ENCODE measurements at regions not wholly inside any gene's neighbourhood (a gene's known extent, or its start where the extent isn't known, plus 50 kb on each side); places are given as distances from the start of the nearest gene placed in this dataset.

DNA sequence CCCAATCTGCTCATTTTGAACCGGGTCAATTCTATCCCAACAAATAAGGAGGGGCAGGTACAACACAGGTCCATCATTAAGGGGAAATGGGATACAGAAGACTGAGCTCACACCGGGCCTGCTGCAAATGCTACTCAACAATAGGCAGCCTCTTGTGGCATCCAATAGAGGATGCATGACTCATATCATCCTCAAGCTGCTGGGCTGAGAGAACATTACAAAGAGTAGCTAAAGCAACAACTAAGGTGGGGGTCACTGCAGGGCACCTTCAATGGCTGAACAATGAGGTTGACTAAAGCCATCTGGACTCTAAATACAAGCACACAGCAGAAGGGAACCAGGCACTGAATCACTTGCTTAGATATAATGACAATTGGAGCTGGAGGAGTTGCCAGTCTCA, 130.1 kb upstream of the SYN3 start:
- Mint-ChIP-seq H3K27me3 (ENCODE audit: insufficient read depth, unreplicated experiment) (no peaks in the 10 kb centered on the region), H3K4me3 (ENCODE audit: unreplicated experiment) (no peak overlapping the region), H3K27ac (ENCODE audit: unreplicated experiment) (no peak overlapping the region), H3K36me3 (ENCODE audit: insufficient read depth, unreplicated experiment) (no peaks in the 10 kb centered on the region), H3K4me1 (ENCODE audit: low read depth, unreplicated experiment) (peaks cover 9% of the 10 kb centered on the region), H3K9me3 (ENCODE audit: unreplicated experiment) (peaks cover 3% of the 10 kb centered on the region)
- ChIA-PET POLR2A (no interaction called here), CTCF (no interaction called here)
- TF ChIP-seq, protein P1, sequence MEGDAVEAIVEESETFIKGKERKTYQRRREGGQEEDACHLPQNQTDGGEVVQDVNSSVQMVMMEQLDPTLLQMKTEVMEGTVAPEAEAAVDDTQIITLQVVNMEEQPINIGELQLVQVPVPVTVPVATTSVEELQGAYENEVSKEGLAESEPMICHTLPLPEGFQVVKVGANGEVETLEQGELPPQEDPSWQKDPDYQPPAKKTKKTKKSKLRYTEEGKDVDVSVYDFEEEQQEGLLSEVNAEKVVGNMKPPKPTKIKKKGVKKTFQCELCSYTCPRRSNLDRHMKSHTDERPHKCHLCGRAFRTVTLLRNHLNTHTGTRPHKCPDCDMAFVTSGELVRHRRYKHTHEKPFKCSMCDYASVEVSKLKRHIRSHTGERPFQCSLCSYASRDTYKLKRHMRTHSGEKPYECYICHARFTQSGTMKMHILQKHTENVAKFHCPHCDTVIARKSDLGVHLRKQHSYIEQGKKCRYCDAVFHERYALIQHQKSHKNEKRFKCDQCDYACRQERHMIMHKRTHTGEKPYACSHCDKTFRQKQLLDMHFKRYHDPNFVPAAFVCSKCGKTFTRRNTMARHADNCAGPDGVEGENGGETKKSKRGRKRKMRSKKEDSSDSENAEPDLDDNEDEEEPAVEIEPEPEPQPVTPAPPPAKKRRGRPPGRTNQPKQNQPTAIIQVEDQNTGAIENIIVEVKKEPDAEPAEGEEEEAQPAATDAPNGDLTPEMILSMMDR (IDR thresholded peaks at IDR 0.05; ENCODE audit: insufficient read depth in 1 of 2, low read depth in 1 of 2, low read length in 1 of 2, severe bottlenecking in 1 of 2, unreplicated experiment in 1 of 2) = no peak
- no TSS peak for BruUV-seq (replicated peaks)
- no peak overlapping the region for H3K4me3 ChIP-seq (ENCODE audit: low read depth, low read length)
- DNase-seq = no peak
- H3K4me1 ChIP-seq = no peaks in the 10 kb centered on the region
- no peaks in the 10 kb centered on the region for H3K36me3 ChIP-seq (ENCODE audit: control insufficient read depth, insufficient read depth, low read length)
- no peaks in the 10 kb centered on the region for H3K27me3 ChIP-seq (replicated peaks; ENCODE audit: control insufficient read depth, insufficient read depth, low read length)
- H3K9me3 ChIP-seq = no peaks in the 10 kb centered on the region
- intact Hi-C loops (cut with micrococcal nuclease; ENCODE audit: unreplicated experiment) = no loop called here

DNA sequence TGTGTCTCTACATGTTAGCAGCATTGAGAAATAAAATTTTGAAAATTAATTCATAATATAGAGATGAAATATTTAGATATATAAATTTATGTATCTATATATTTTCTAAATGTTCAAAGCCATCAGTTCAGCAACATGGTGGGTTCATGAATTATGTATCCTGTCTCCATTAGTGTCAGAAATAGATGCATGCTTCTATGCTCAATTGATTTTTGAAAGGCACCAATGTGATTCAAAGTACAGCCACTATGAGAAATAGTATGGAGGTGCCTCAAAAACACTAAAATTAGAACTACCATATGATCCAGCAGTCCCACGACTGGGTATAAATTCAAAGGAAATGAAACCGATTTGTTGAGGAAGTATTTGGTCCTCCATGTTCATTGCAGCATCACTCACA, 128.6 kb upstream of the SYN3 start:
- Histone ChIP-seq H3K4me1 (no peaks in the 10 kb centered on the region), H3K9me3 (0 out of 2 replicates have a peak, but pooled peaks cover 2% of the 10 kb centered on the region), H3K4me3 (ENCODE audit: low read depth, low read length) (no peak overlapping the region), H3K27me3 (replicated peaks; ENCODE audit: control insufficient read depth, insufficient read depth, low read length) (no peaks in the 10 kb centered on the region), H3K36me3 (ENCODE audit: control insufficient read depth, insufficient read depth, low read length) (no peaks in the 10 kb centered on the region)
- TF ChIP-seq, protein P1 (IDR thresholded peaks at IDR 0.05; ENCODE audit: insufficient read depth in 1 of 2, low read depth in 1 of 2, low read length in 1 of 2, severe bottlenecking in 1 of 2, unreplicated experiment in 1 of 2) = no peak
- POLR2A ChIA-PET = no interaction called here
- BruUV-seq (replicated peaks) = no TSS peak
- CTCF ChIA-PET = no interaction called here
- H3K27me3 Mint-ChIP-seq (ENCODE audit: insufficient read depth, unreplicated experiment) = no peaks in the 10 kb centered on the region
- DNase-seq = no peak
- H3K9me3 Mint-ChIP-seq (ENCODE audit: unreplicated experiment) = peaks cover 14% of the 10 kb centered on the region
- no peaks in the 10 kb centered on the region for H3K36me3 Mint-ChIP-seq (ENCODE audit: insufficient read depth, unreplicated experiment)
- H3K27ac Mint-ChIP-seq (ENCODE audit: unreplicated experiment) = no peak overlapping the region
- H3K4me1 Mint-ChIP-seq (ENCODE audit: low read depth, unreplicated experiment) = peaks cover 9% of the 10 kb centered on the region
- H3K4me3 Mint-ChIP-seq (ENCODE audit: unreplicated experiment) = no peak overlapping the region
- intact Hi-C loops (cut with micrococcal nuclease; ENCODE audit: unreplicated experiment) = no loop called here

DNA sequence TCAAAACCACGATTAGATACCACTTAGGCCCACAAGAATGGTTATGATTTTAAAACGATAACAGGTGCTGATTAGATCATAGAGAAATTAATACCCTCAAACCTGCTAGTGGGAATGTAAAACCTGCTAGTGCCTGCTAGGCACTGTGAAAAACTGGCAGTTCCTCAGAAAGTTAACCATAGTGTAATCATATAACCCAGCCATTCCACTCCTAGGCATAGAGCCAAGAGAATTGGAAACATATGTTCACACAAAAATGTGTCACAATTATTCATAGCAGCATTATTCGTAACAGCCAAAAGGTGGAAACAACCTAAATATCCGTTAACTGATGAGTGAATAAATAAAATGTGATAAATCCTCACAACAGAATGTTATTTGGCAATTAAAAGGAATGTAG, 122.2 kb upstream of the SYN3 start:
- ChIA-PET POLR2A (no interaction called here), CTCF (no interaction called here)
- Histone ChIP-seq H3K27me3 (replicated peaks; ENCODE audit: control insufficient read depth, insufficient read depth, low read length) (no peaks in the 10 kb centered on the region), H3K9me3 (0 out of 2 replicates have a peak, but pooled peaks cover 2% of the 10 kb centered on the region), H3K4me3 (ENCODE audit: low read depth, low read length) (no peak overlapping the region), H3K4me1 (no peaks in the 10 kb centered on the region), H3K36me3 (ENCODE audit: control insufficient read depth, insufficient read depth, low read length) (no peaks in the 10 kb centered on the region)
- Mint-ChIP-seq H3K27ac (ENCODE audit: unreplicated experiment) (no peak overlapping the region), H3K4me1 (ENCODE audit: low read depth, unreplicated experiment) (peaks cover 6% of the 10 kb centered on the region), H3K36me3 (ENCODE audit: insufficient read depth, unreplicated experiment) (no peaks in the 10 kb centered on the region), H3K27me3 (ENCODE audit: insufficient read depth, unreplicated experiment) (no peaks in the 10 kb centered on the region), H3K9me3 (ENCODE audit: unreplicated experiment) (peaks cover 14% of the 10 kb centered on the region), H3K4me3 (ENCODE audit: unreplicated experiment) (no peak overlapping the region)
- intact Hi-C loops (cut with micrococcal nuclease; ENCODE audit: unreplicated experiment) = no loop called here
- BruUV-seq (replicated peaks) = no TSS peak
- DNase-seq = no peak
- TF ChIP-seq, protein P1 (IDR thresholded peaks at IDR 0.05; ENCODE audit: insufficient read depth in 1 of 2, low read depth in 1 of 2, low read length in 1 of 2, severe bottlenecking in 1 of 2, unreplicated experiment in 1 of 2) = no peak

Data from Caco-2 (cell line).